SJCRH30 (cell line): ENCODE measurements at regions not wholly inside any gene's neighbourhood (a gene's known extent, or its start where the extent isn't known, plus 50 kb on each side); places are given as distances from the start of the nearest gene placed in this dataset.

Source experiments
- DNase-seq, 2 experiments: peaks; one replicate each; pipeline ENCODE4 v3.0.0-alpha.2; 2015 to 2020
- H3K27ac ChIP-seq: fragments of 250-450 bp; sonication (Bioruptor Pico); 2 replicates; pipeline ENCODE4 v1.5.1; 2020; ENCODE audit warnings: mild to moderate bottlenecking, moderate library complexity
- H3K27me3 ChIP-seq: fragments of 250-450 bp; sonication (Bioruptor Pico); 2 replicates; pipeline ENCODE4 v1.5.1; 2020; ENCODE audit warnings: mild to moderate bottlenecking, moderate library complexity
- H3K36me3 ChIP-seq: fragments of 250-450 bp; sonication (Bioruptor Pico); 2 replicates; pipeline ENCODE4 v1.5.1; 2020; ENCODE audit warnings: mild to moderate bottlenecking, moderate library complexity
- H3K4me1 ChIP-seq: fragments of 250-450 bp; sonication (Bioruptor Pico); 2 replicates; pipeline ENCODE4 v1.5.1; 2020; ENCODE audit warnings: mild to moderate bottlenecking, moderate library complexity
- H3K4me3 ChIP-seq: fragments of 250-450 bp; sonication (Bioruptor Pico); 2 replicates; pipeline ENCODE4 v1.5.1; 2020; ENCODE audit warnings: mild to moderate bottlenecking, moderate library complexity
- H3K9me3 ChIP-seq: fragments of 250-450 bp; sonication (Bioruptor Pico); replicated peaks from 2 replicates; pipeline ENCODE4 v1.5.1; 2020; ENCODE audit warnings: mild to moderate bottlenecking, moderate library complexity

- Histone ChIP-seq H3K9me3 (no peaks in the 10 kb centered on the region), H3K4me3 (no peak overlapping the region), H3K27me3 (0 out of 2 replicates have a peak, but pooled peaks cover 2% of the 10 kb centered on the region), H3K36me3 (no peaks in the 10 kb centered on the region), H3K4me1 (peaks cover 11% of the 10 kb centered on the region; the same call in 1 of the 2 replicates), H3K27ac (no peak overlapping the region)
- DNase-seq: no peak
Measured at GRCh38 chr6:167676000-167676665, 150.6 kb upstream of the AFDN start.

DNA sequence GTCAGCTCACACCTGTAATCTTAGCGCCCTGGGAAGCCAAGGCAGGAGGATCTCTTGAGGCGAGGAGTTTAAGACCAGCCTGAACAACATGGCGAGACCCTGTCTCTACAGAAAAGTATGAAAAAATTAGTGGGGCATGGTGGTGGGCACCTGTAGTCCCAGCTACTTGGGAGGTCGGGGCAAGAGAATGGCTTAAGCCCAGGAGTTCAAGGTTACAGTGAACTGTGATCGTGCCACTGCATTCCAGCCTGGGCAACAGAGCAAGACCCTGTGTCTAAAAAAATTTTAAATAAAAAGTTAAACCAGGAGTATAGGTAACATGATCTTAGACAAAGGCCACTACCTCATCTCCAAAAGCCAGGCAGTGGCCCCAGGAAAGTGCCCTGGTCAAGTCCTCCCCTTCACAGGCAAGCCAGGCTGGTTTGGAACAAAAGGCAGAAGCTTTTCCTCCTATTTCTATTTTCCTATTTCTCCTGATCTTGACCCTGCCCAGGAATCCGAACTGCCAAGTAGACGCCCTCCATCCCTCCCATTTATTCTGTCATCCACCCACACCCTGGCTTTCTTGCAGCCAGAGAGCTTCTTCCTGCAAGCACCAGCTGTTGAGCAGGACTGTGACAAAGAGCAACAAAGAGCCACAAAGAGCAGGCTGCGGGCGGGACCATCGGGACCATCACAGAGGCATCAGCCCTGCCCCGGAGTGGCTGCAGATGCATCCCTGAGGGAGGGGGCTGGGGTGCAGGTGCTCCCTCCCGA, 149.9 kb upstream of the AFDN start:
- Histone ChIP-seq H3K27ac (no peak overlapping the region), H3K4me1 (peaks cover 11% of the 10 kb centered on the region; the same call in 1 of the 2 replicates), H3K36me3 (no peaks in the 10 kb centered on the region), H3K27me3 (0 out of 2 replicates have a peak, but pooled peaks cover 2% of the 10 kb centered on the region), H3K4me3 (no peak overlapping the region), H3K9me3 (no peaks in the 10 kb centered on the region)
- DNase-seq: peak; percentile 39 to 55

DNA sequence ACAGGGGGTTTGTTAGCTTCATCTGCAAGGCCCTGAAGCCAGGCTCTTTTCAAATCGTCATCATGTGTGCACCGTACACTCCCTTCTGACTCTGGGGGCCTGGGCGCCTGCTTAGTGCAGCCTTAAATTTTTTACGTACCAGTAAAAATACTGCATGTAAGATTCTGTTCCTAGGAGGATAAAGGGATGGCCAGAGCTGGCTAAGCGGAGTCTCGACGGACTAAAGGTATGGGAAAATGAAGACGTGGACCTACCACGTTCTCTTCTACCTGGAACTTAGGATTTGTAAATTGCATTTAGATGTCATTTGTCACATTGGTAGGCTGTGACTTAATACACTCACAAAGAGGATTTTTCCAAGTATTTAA, 149.3 kb upstream of the AFDN start:
- H3K27ac ChIP-seq: no peak overlapping the region

GRCh38 chr6:167678102-167679101, 148.3 kb upstream of the AFDN start:
- H3K9me3 ChIP-seq: no peaks in the 10 kb centered on the region
- H3K27me3 ChIP-seq: 0 out of 2 replicates have a peak, but pooled peaks cover 2% of the 10 kb centered on the region
- H3K27ac ChIP-seq: no peak overlapping the region; the same call in 1 of the 2 replicates
- H3K4me1 ChIP-seq: peaks cover 23% of the 10 kb centered on the region
- peak overlapping the region; percentile 54 for H3K4me3 ChIP-seq
- DNase-seq: peak; percentile 69
- no peaks in the 10 kb centered on the region for H3K36me3 ChIP-seq

More for the DNA sequence above, 149.3 kb upstream of the AFDN start:
- Histone ChIP-seq H3K4me3 (no peak overlapping the region), H3K4me1 (peaks cover 15% of the 10 kb centered on the region), H3K36me3 (no peaks in the 10 kb centered on the region), H3K27me3 (0 out of 2 replicates have a peak, but pooled peaks cover 2% of the 10 kb centered on the region), H3K9me3 (no peaks in the 10 kb centered on the region)
- DNase-seq: no peak

GRCh38 chr6:167679122-167679736, 147.5 kb upstream of the AFDN start:
- no peaks in the 10 kb centered on the region for H3K9me3 ChIP-seq

GRCh38 chr6:167679790-167680604, 146.7 kb upstream of the AFDN start:
- H3K9me3 ChIP-seq: no peaks in the 10 kb centered on the region
- H3K4me1 ChIP-seq: peaks cover 27% of the 10 kb centered on the region
- no peaks in the 10 kb centered on the region for H3K36me3 ChIP-seq

More at GRCh38 chr6:167679122-167679736, 147.5 kb upstream of the AFDN start:
- Histone ChIP-seq H3K36me3 (no peaks in the 10 kb centered on the region), H3K27ac (no peak overlapping the region; the same call in 1 of the 2 replicates), H3K4me3 (peak overlapping the region; percentile 54), H3K4me1 (peaks cover 27% of the 10 kb centered on the region), H3K27me3 (0 out of 2 replicates have a peak, but pooled peaks cover 2% of the 10 kb centered on the region)
- DNase-seq: no peak

GRCh38 chr6:167680605-167681149, 146.0 kb upstream of the AFDN start:
- peaks cover 27% of the 10 kb centered on the region for H3K4me1 ChIP-seq
- H3K27ac ChIP-seq: no peak overlapping the region
- no peaks in the 10 kb centered on the region for H3K36me3 ChIP-seq
- H3K9me3 ChIP-seq: no peaks in the 10 kb centered on the region
- 0 out of 2 replicates have a peak, but pooled peaks cover 2% of the 10 kb centered on the region for H3K27me3 ChIP-seq
- H3K4me3 ChIP-seq: no peak overlapping the region
- no peak for DNase-seq

More at GRCh38 chr6:167679790-167680604, 146.7 kb upstream of the AFDN start:
- Histone ChIP-seq H3K27me3 (0 out of 2 replicates have a peak, but pooled peaks cover 2% of the 10 kb centered on the region), H3K27ac (no peak overlapping the region), H3K4me3 (no peak overlapping the region)
- DNase-seq: no peak

- 0 out of 2 replicates have a peak, but pooled peaks cover 2% of the 10 kb centered on the region for H3K27me3 ChIP-seq
- DNase-seq: no peak
- H3K9me3 ChIP-seq: no peaks in the 10 kb centered on the region
- H3K4me3 ChIP-seq: no peak overlapping the region
- H3K27ac ChIP-seq: peak overlapping the region; percentile 70; the same call in 1 of the 2 replicates
- H3K4me1 ChIP-seq: peaks cover 24% of the 10 kb centered on the region
- no peaks in the 10 kb centered on the region for H3K36me3 ChIP-seq
Measured at GRCh38 chr6:167682125-167682524, 144.6 kb upstream of the AFDN start.

GRCh38 chr6:167682546-167683027, 144.1 kb upstream of the AFDN start:
- Histone ChIP-seq H3K9me3 (no peaks in the 10 kb centered on the region), H3K27ac (peak overlapping the region; percentile 70), H3K4me1 (peaks cover 19% of the 10 kb centered on the region), H3K4me3 (no peak overlapping the region), H3K36me3 (no peaks in the 10 kb centered on the region), H3K27me3 (0 out of 2 replicates have a peak, but pooled peaks cover 2% of the 10 kb centered on the region)
- DNase-seq: no peak

GRCh38 chr6:167683028-167683862, 143.5 kb upstream of the AFDN start:
- no peaks in the 10 kb centered on the region for H3K27me3 ChIP-seq
- peaks cover 16% of the 10 kb centered on the region for H3K4me1 ChIP-seq
- H3K4me3 ChIP-seq: no peak overlapping the region
- peak overlapping the region; percentile 70 for H3K27ac ChIP-seq
- DNase-seq: peak; percentile 90 to 93
- H3K9me3 ChIP-seq: no peaks in the 10 kb centered on the region
- H3K36me3 ChIP-seq: no peaks in the 10 kb centered on the region

- Histone ChIP-seq H3K9me3 (no peaks in the 10 kb centered on the region), H3K36me3 (no peaks in the 10 kb centered on the region), H3K4me1 (peaks cover 16% of the 10 kb centered on the region), H3K27ac (no peak overlapping the region), H3K4me3 (no peak overlapping the region), H3K27me3 (no peaks in the 10 kb centered on the region)
- no peak for DNase-seq
Measured at GRCh38 chr6:167684276-167685104, 142.2 kb upstream of the AFDN start.
